Upper lobe of left lung (tissue), 6 donors: ENCODE measurements at regions not wholly inside any gene's neighbourhood (a gene's known extent, or its start where the extent isn't known, plus 50 kb on each side); places are given as distances from the start of the nearest gene placed in this dataset.

Experiments
- ATAC-seq, 2 donors: fragments of 200-7000 bp; cut with Tn5 transposase; one replicate each; pipeline ENCODE4 v1.9.1; 2022; ENCODE audit warnings: mild to moderate bottlenecking in 2 of 2, moderate library complexity in 2 of 2; ENCODE audit not compliant: low FRiP score in 2 of 2
- DNase-seq, 2 donors: peaks; one replicate each; pipeline ENCODE4 v3.0.0-alpha.2; 2019 to 2020
- H3K27ac ChIP-seq, 4 donors: fragments of 200-600 bp; sonication (generic); one replicate each; pipeline ENCODE4 v1.5.1; 2016 to 2019
- H3K27me3 ChIP-seq, 4 donors: fragments of 200-600 bp; sonication (generic); one replicate each; pipeline ENCODE4 v1.5.1; 2017 to 2019
- H3K36me3 ChIP-seq, 4 donors: fragments of 200-600 bp; sonication (generic); one replicate each; pipeline ENCODE4 v1.5.1; 2016 to 2019
- H3K4me1 ChIP-seq, 4 donors: fragments of 200-600 bp; sonication (generic); one replicate each; pipeline ENCODE4 v1.5.1; 2018 to 2019
- H3K4me3 ChIP-seq, 4 donors: fragments of 200-600 bp; sonication (generic); one replicate each; pipeline ENCODE4 v1.5.1; 2017 to 2019; ENCODE audit warnings: mild to moderate bottlenecking in 2 of 4, moderate library complexity in 1 of 4
- H3K9me3 ChIP-seq, 4 donors: fragments of 200-600 bp; sonication (generic); one replicate each; pipeline ENCODE4 v1.5.1; 2018 to 2019
- CTCF ChIP-seq, 6 experiments: fragments of 450-650 bp in 4 of 6; fragments of 200-600 bp in 2 of 6; sonication (generic) in 2 of 6; IDR thresholded peaks; one replicate each; pipeline ENCODE4 v1.5.1; 2016 to 2019; ENCODE audit warnings: antibody characterized with exemption in 6 of 6
- EP300 ChIP-seq, 4 donors: sonication (generic); formaldehyde crosslinking; IDR thresholded peaks; one replicate each; pipeline ENCODE4 v1.5.1; 2017; ENCODE audit warnings: antibody characterized with exemption in 4 of 4, control low read depth in 2 of 4
- POLR2A ChIP-seq, 4 donors: fragments of 450-650 bp; IDR thresholded peaks; one replicate each; pipeline ENCODE4 v1.5.1; 2016 to 2017; ENCODE audit warnings: antibody characterized with exemption in 4 of 4, mild to moderate bottlenecking in 2 of 4
- POLR2AphosphoS5 ChIP-seq, 2 donors: sonication (generic); formaldehyde crosslinking; IDR thresholded peaks; one replicate each; pipeline ENCODE4 v1.5.1; 2017; ENCODE audit warnings: antibody characterized with exemption in 2 of 2
- WGBS, 2 donors: methylation state at CpG; one replicate each; pipeline ENCODE4 v1.1.5; 2017 to 2018; 5-methylcytosine and 5-hydroxymethylcytosine counted together
- donor health status: DM: no; HTN: no; CAD: no; lungs with moderate emphysema.
- donor health status: DM: no; HTN: yes; CAD: no; lungs with severe emphysema.

DNA sequence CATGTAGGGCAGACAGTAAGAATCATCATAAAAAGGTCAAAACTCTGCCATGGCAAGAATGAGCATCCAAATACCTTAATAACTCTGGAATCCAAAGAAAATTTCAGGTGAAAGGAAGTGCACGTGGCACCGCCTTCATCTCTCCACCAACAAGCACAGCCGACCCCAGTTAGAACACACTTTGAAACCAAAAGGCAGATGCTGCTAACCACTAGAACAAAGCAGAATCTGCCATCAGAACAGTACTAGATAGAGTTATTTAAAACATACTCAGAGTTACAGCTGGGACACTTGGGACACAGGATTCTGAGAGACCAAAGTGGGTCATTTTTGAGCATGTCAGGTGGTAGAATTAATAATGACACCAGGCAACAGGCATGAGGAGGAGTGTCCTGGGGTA lies 106.7 kb upstream of the SOD1 start:
- H3K36me3 ChIP-seq: no peaks in the 10 kb centered on the region
- peaks cover 0 to 7% (median 4%) of the 10 kb centered on the region in 4 donors for H3K27me3 ChIP-seq
- 86 to 93% methylated on average over 3 of the region's 3 CpGs for WGBS, 2 donors
- ATAC-seq (no peak), DNase-seq (no peak)
- no peak overlapping the region for H3K27ac ChIP-seq
- H3K9me3 ChIP-seq: no peaks in the 10 kb centered on the region
- H3K4me3 ChIP-seq: no peak overlapping the region
- TF ChIP-seq CTCF (IDR thresholded peaks at IDR 0.05) (no peak), POLR2A (IDR thresholded peaks at IDR 0.05) (no peak), EP300 (IDR thresholded peaks at IDR 0.05) (no peak), POLR2AphosphoS5 (IDR thresholded peaks at IDR 0.05) (no peak)
- H3K4me1 ChIP-seq: peaks cover 3 to 6% (median 5%) of the 10 kb centered on the region in 4 donors

GRCh38 chr21:31550070-31550469 lies 109.4 kb upstream of the SOD1 start:
- no peak overlapping the region for H3K4me3 ChIP-seq
- no peaks in the 10 kb centered on the region for H3K4me1 ChIP-seq
- H3K36me3 ChIP-seq: no peaks in the 10 kb centered on the region
- no peak for TF ChIP-seq CTCF (IDR thresholded peaks at IDR 0.05)
- no peak for TF ChIP-seq POLR2AphosphoS5 (IDR thresholded peaks at IDR 0.05)
- TF ChIP-seq POLR2A (IDR thresholded peaks at IDR 0.05): no peak
- no peak for TF ChIP-seq EP300 (IDR thresholded peaks at IDR 0.05)
- no peak overlapping the region for H3K27ac ChIP-seq
- H3K27me3 ChIP-seq: no peaks in the 10 kb centered on the region
- no peak for ATAC-seq
- no peaks in the 10 kb centered on the region for H3K9me3 ChIP-seq
- DNase-seq: no peak
- 90 to 92% methylated on average over 7 of the region's 7 CpGs for WGBS, 2 donors

DNA sequence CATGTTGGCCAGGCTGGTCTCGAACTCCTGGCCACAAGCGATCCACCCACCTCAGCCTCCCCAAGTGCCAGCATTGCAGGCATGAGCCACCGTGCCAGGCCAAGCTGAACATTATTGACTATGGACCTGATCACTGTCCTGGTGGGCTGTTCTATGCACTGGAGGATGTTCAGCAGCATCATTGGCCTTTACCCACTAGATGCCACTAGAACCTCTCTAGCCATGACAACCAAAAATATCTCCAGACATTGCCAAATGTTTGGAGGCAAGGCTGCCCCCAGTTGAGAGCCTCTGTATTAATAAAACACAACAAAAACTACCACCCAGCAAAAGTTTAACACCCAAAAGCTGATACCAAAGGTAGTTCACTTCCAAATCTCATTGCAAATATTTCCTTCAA lies 110.8 kb upstream of the SOD1 start:
- no peak for DNase-seq
- Histone ChIP-seq H3K27ac (no peak overlapping the region), H3K27me3 (no peaks in the 10 kb centered on the region), H3K9me3 (no peaks in the 10 kb centered on the region), H3K36me3 (no peaks in the 10 kb centered on the region), H3K4me1 (no peaks in the 10 kb centered on the region), H3K4me3 (no peak overlapping the region)
- WGBS, 2 donors: 97 to 100% methylated on average over 3 of the region's 3 CpGs
- TF ChIP-seq CTCF (IDR thresholded peaks at IDR 0.05): no peak
- ATAC-seq: no peak

- Histone ChIP-seq H3K27me3 (no peaks in the 10 kb centered on the region), H3K4me3 (no peak overlapping the region), H3K9me3 (no peaks in the 10 kb centered on the region), H3K4me1 (no peaks in the 10 kb centered on the region), H3K36me3 (no peaks in the 10 kb centered on the region), H3K27ac (no peak overlapping the region)
- no peak for ATAC-seq
- 92 to 94% methylated on average over 3 of the region's 3 CpGs for WGBS, 2 donors
- TF ChIP-seq EP300 (IDR thresholded peaks at IDR 0.05) (no peak), POLR2A (IDR thresholded peaks at IDR 0.05) (no peak), CTCF (IDR thresholded peaks at IDR 0.05) (no peak), POLR2AphosphoS5 (IDR thresholded peaks at IDR 0.05) (no peak)
- DNase-seq: no peak
Observed at GRCh38 chr21:31546443-31547170, 112.9 kb upstream of the SOD1 start.

- 88 to 92% methylated on average over 1 of the region's 1 CpG for WGBS, 2 donors
- DNase-seq (no peak), ATAC-seq (no peak)
- Histone ChIP-seq H3K27me3 (no peaks in the 10 kb centered on the region), H3K4me1 (no peaks in the 10 kb centered on the region), H3K4me3 (no peak overlapping the region), H3K9me3 (no peaks in the 10 kb centered on the region), H3K27ac (no peak overlapping the region), H3K36me3 (no peaks in the 10 kb centered on the region)
- TF ChIP-seq POLR2AphosphoS5 (IDR thresholded peaks at IDR 0.05) (no peak), CTCF (IDR thresholded peaks at IDR 0.05) (no peak), EP300 (IDR thresholded peaks at IDR 0.05) (no peak), POLR2A (IDR thresholded peaks at IDR 0.05) (no peak)
Observed at GRCh38 chr21:31545036-31545435, 114.5 kb upstream of the SOD1 start.
